GM18502 (cell line): ENCODE measurements at regions not wholly inside any gene's neighbourhood (a gene's known extent, or its start where the extent isn't known, plus 50 kb on each side); places are given as distances from the start of the nearest gene placed in this dataset.

ENCODE experiments used
- ATAC-seq: cut with Tn5 transposase; IDR thresholded peaks from one replicate; pipeline ENCODE4 v1.9.1; 2021; ENCODE audit warnings: mild to moderate bottlenecking; ENCODE audit not compliant: unreplicated experiment, poor library complexity

GRCh38 chr1:5751833-5752745, 240.1 kb downstream of the NPHP4 start:
- ATAC-seq = no peak

GRCh38 chr1:5751163-5751540, 241.1 kb downstream of the NPHP4 start:
- no peak for ATAC-seq

- ATAC-seq = no peak
Measured at GRCh38 chr1:5750186-5751162, 241.8 kb downstream of the NPHP4 start.

GRCh38 chr1:5748286-5749225, 243.7 kb downstream of the NPHP4 start:
- ATAC-seq = no peak

GRCh38 chr1:5747426-5748285, 244.6 kb downstream of the NPHP4 start:
- ATAC-seq = no peak

GRCh38 chr1:5746611-5747425, 245.4 kb downstream of the NPHP4 start:
- no peak for ATAC-seq

- peak; percentile 59 for ATAC-seq
Measured at GRCh38 chr1:5745800-5746610, 246.2 kb downstream of the NPHP4 start.

GRCh38 chr1:5744911-5745799, 247.1 kb downstream of the NPHP4 start:
- ATAC-seq = no peak

GRCh38 chr1:5744341-5744740, 247.9 kb downstream of the NPHP4 start:
- ATAC-seq = no peak

- no peak for ATAC-seq
Measured at GRCh38 chr1:5743435-5744095, 248.7 kb downstream of the NPHP4 start.

- ATAC-seq = no peak
Measured at GRCh38 chr1:5742801-5743200, 249.4 kb downstream of the NPHP4 start.

- ATAC-seq = no peak
Measured at GRCh38 chr1:5742032-5742431, 250.2 kb downstream of the NPHP4 start.

- no peak for ATAC-seq
Measured at GRCh38 chr1:5740865-5741860, 251.1 kb downstream of the NPHP4 start.

GRCh38 chr1:5740450-5740849, 251.8 kb downstream of the NPHP4 start:
- no peak for ATAC-seq

- no peak for ATAC-seq
Measured at GRCh38 chr1:5739561-5740078, 252.6 kb downstream of the NPHP4 start.
